WTC11 (cell line): ENCODE measurements at regions not wholly inside any gene's neighbourhood (a gene's known extent, or its start where the extent isn't known, plus 50 kb on each side); places are given as distances from the start of the nearest gene placed in this dataset.

Experiments used
- ATAC-seq: fragments of 200-7000 bp; cut with Tn5 transposase; 2 replicates; pipeline ENCODE4 v1.10.0; 2021; ENCODE audit warnings: mild to moderate bottlenecking, moderate library complexity
- CTCF ChIA-PET: fragments of 300-600 bp; sonication (Branson Sonifier 250); formaldehyde crosslinking; loops from one replicate; lab custom pipeline; 2021; ENCODE audit warnings: antibody characterized with exemption; lab: Charles Lee
- POLR2A ChIA-PET: fragments of 350-600 bp; sonication (Branson Sonifier 250); formaldehyde crosslinking; loops from one replicate; lab custom pipeline; 2021; ENCODE audit warnings: antibody characterized with exemption; lab: Charles Lee
- DNase-seq: peaks from one replicate; pipeline ENCODE4 v3.0.0; 2021; ENCODE audit warnings: low spot score
- H3K27ac Mint-ChIP-seq: 2 replicates; pipeline ENCODE4 v1.8.0; 2021; ENCODE audit warnings: mixed read lengths
- H3K27me3 Mint-ChIP-seq: 2 replicates; pipeline ENCODE4 v1.8.0; 2021; ENCODE audit warnings: low read depth, mild to moderate bottlenecking, moderate library complexity, mixed read lengths
- H3K36me3 Mint-ChIP-seq: 2 replicates; pipeline ENCODE4 v1.8.0; 2021; ENCODE audit warnings: mixed read lengths
- H3K4me1 Mint-ChIP-seq: 2 replicates; pipeline ENCODE4 v1.8.0; 2022; ENCODE audit warnings: mixed read lengths
- H3K4me3 Mint-ChIP-seq: 2 replicates; pipeline ENCODE4 v1.8.0; 2021; ENCODE audit warnings: mild to moderate bottlenecking, moderate library complexity, mixed read lengths
- H3K9me3 Mint-ChIP-seq: 2 replicates; pipeline ENCODE4 v1.8.0; 2021; ENCODE audit warnings: mixed read lengths
- ATF1 ChIP-seq: sonication (generic); formaldehyde crosslinking; IDR thresholded peaks from 2 replicates; pipeline ENCODE4 v1.8.1; 2023; ENCODE audit warnings: mild to moderate bottlenecking, moderate library complexity, missing genetic modification reagents
- CDX4 ChIP-seq: fragments of 250-450 bp; sonication (Bioruptor Pico); IDR thresholded peaks from 2 replicates; pipeline ENCODE4 v1.9.0; 2021; ENCODE audit warnings: moderate library complexity, mild to moderate bottlenecking, inconsistent platforms, borderline replicate concordance
- E2F5 ChIP-seq: sonication (generic); formaldehyde crosslinking; IDR thresholded peaks from 2 replicates; pipeline ENCODE4 v1.8.1; 2022; ENCODE audit warnings: mild to moderate bottlenecking, moderate library complexity, missing genetic modification reagents
- ETV6 ChIP-seq: sonication (generic); formaldehyde crosslinking; IDR thresholded peaks from 2 replicates; pipeline ENCODE4 v1.8.1; 2022; ENCODE audit warnings: mild to moderate bottlenecking, missing genetic modification reagents
- FOXJ3 ChIP-seq: sonication (generic); formaldehyde crosslinking; IDR thresholded peaks from 2 replicates; pipeline ENCODE4 v1.9.0; 2021; ENCODE audit warnings: missing genetic modification reagents, mild to moderate bottlenecking, borderline replicate concordance
- FOXK1 ChIP-seq: sonication (generic); formaldehyde crosslinking; IDR thresholded peaks from 2 replicates; pipeline ENCODE4 v1.8.0; 2022; ENCODE audit warnings: mild to moderate bottlenecking, moderate library complexity, missing genetic modification reagents
- FOXP1 ChIP-seq: sonication (generic); formaldehyde crosslinking; IDR thresholded peaks from 2 replicates; pipeline ENCODE4 v1.8.0; 2022; ENCODE audit warnings: missing genetic modification reagents, mild to moderate bottlenecking, moderate library complexity, borderline replicate concordance
- GRHL2 ChIP-seq: fragments of 250-450 bp; sonication (Bioruptor Pico); IDR thresholded peaks from 2 replicates; pipeline ENCODE4 v1.8.0; 2022; ENCODE audit warnings: mild to moderate bottlenecking, moderate library complexity; ENCODE audit not compliant: insufficient replicate concordance, severe bottlenecking
- HMGA2 ChIP-seq: fragments of 250-450 bp; sonication (Bioruptor Pico); IDR thresholded peaks from 2 replicates; pipeline ENCODE4 v1.4.0; 2021; ENCODE audit warnings: mild to moderate bottlenecking, moderate library complexity
- KAT7 ChIP-seq: sonication (generic); formaldehyde crosslinking; IDR thresholded peaks from 2 replicates; pipeline ENCODE4 v1.8.1; 2023; ENCODE audit warnings: missing genetic modification reagents, mild to moderate bottlenecking, borderline replicate concordance
- MXD4 ChIP-seq: fragments of 250-450 bp; sonication (Bioruptor Pico); IDR thresholded peaks from 2 replicates; pipeline ENCODE4 v1.8.0; 2021; ENCODE audit warnings: mild to moderate bottlenecking, moderate library complexity, borderline replicate concordance
- NFYB ChIP-seq: sonication (generic); formaldehyde crosslinking; conservative IDR thresholded peaks from 2 replicates; pipeline ENCODE4 v1.8.0; 2022; ENCODE audit warnings: low read depth, missing genetic modification reagents
- TCF7 ChIP-seq: sonication (generic); formaldehyde crosslinking; IDR thresholded peaks from 2 replicates; pipeline ENCODE4 v1.8.0; 2022; ENCODE audit warnings: mild to moderate bottlenecking, low read depth, missing genetic modification reagents, moderate library complexity
- ZNF232 ChIP-seq: sonication (generic); formaldehyde crosslinking; IDR thresholded peaks from 2 replicates; pipeline ENCODE4 v1.8.0; 2022; ENCODE audit warnings: mild to moderate bottlenecking, missing genetic modification reagents
- ZNF263 ChIP-seq: sonication (generic); formaldehyde crosslinking; IDR thresholded peaks from 2 replicates; pipeline ENCODE4 v1.8.1; 2022; ENCODE audit warnings: low read depth, mild to moderate bottlenecking, moderate library complexity, missing genetic modification reagents
- ZNF396 ChIP-seq: fragments of 250-450 bp; sonication (Bioruptor Pico); IDR thresholded peaks from 2 replicates; pipeline ENCODE4 v1.8.0; 2021; ENCODE audit warnings: mild to moderate bottlenecking, moderate library complexity, borderline replicate concordance
- ZNF512 ChIP-seq: sonication (generic); formaldehyde crosslinking; IDR thresholded peaks from 2 replicates; pipeline ENCODE4 v1.8.1; 2022; ENCODE audit warnings: missing genetic modification reagents, borderline replicate concordance
- TF ChIP-seq, protein P1 (sequence below): fragments of 250-450 bp; sonication (Bioruptor Pico); IDR thresholded peaks from 2 replicates; pipeline ENCODE4 v2.1.2; 2022; ENCODE audit warnings: mild to moderate bottlenecking, moderate library complexity
- TF ChIP-seq, protein P2 (sequence below): fragments of 250-450 bp; sonication (Bioruptor Pico); IDR thresholded peaks from 2 replicates; pipeline ENCODE4 v1.9.0; 2021; ENCODE audit warnings: mild to moderate bottlenecking
- TF ChIP-seq, protein P3 (sequence below): sonication (generic); formaldehyde crosslinking; IDR thresholded peaks from 2 replicates; pipeline ENCODE4 v1.8.0; 2022; ENCODE audit warnings: mild to moderate bottlenecking, missing genetic modification reagents
- TF ChIP-seq, protein P4 (sequence below): sonication (generic); formaldehyde crosslinking; IDR thresholded peaks from 2 replicates; pipeline ENCODE4 v1.8.0; 2022; ENCODE audit warnings: missing genetic modification reagents
- TF ChIP-seq, protein P5 (sequence below): sonication (generic); formaldehyde crosslinking; IDR thresholded peaks from 2 replicates; pipeline ENCODE4 v1.8.1; 2023; ENCODE audit warnings: mild to moderate bottlenecking, missing genetic modification reagents, moderate library complexity

DNA sequence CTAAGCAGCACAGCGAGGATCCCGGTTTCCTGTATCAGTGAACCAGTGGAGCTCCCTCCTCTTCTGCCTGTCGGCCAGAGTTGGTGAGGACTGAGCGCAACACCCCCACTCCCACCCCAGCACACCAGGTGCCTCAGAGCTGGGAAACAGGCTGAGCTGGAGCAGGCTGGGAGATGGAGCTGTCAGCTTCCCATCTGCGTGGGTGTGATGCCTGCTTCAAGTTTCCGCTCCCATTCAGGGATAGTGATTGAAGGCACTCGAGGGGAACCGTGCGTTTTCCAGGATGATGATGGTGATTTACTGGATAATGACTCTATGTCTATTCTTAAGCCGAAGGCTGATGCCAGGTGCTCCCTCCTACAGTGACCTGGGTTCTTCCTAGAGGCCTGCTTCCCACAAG is 144.5 kb downstream of the TMEM132E start (continued):
- TF ChIP-seq, protein P1, sequence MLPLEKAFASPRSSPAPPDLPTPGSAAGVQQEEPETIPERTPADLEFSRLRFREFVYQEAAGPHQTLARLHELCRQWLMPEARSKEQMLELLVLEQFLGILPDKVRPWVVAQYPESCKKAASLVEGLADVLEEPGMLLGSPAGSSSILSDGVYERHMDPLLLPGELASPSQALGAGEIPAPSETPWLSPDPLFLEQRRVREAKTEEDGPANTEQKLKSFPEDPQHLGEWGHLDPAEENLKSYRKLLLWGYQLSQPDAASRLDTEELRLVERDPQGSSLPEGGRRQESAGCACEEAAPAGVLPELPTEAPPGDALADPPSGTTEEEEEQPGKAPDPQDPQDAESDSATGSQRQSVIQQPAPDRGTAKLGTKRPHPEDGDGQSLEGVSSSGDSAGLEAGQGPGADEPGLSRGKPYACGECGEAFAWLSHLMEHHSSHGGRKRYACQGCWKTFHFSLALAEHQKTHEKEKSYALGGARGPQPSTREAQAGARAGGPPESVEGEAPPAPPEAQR (CRISPR knock-in tag), result no peak

- Mint-ChIP-seq H3K9me3 (no peaks in the 10 kb centered on the region), H3K27me3 (no peaks in the 10 kb centered on the region; the same call in 1 of the 2 replicates), H3K4me1 (no peaks in the 10 kb centered on the region), H3K4me3 (no peak overlapping the region), H3K27ac (no peak overlapping the region), H3K36me3 (no peaks in the 10 kb centered on the region)
- ChIA-PET POLR2A (no interaction called here), CTCF (no interaction called here)
- no peak for ATAC-seq
- DNase-seq, result no peak
- no peak for TF ChIP-seq GRHL2 (CRISPR knock-in tag)
- no peak for TF ChIP-seq ZNF512 (CRISPR knock-in tag)
- TF ChIP-seq, protein P2, sequence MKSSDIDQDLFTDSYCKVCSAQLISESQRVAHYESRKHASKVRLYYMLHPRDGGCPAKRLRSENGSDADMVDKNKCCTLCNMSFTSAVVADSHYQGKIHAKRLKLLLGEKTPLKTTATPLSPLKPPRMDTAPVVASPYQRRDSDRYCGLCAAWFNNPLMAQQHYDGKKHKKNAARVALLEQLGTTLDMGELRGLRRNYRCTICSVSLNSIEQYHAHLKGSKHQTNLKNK (CRISPR knock-in tag), result no peak
- no peak for TF ChIP-seq NFYB (CRISPR knock-in tag)
- no peak for TF ChIP-seq ZNF263 (CRISPR knock-in tag)
- no peak for TF ChIP-seq ZNF396
- TF ChIP-seq ETV6, result no peak
- TF ChIP-seq, protein P3, sequence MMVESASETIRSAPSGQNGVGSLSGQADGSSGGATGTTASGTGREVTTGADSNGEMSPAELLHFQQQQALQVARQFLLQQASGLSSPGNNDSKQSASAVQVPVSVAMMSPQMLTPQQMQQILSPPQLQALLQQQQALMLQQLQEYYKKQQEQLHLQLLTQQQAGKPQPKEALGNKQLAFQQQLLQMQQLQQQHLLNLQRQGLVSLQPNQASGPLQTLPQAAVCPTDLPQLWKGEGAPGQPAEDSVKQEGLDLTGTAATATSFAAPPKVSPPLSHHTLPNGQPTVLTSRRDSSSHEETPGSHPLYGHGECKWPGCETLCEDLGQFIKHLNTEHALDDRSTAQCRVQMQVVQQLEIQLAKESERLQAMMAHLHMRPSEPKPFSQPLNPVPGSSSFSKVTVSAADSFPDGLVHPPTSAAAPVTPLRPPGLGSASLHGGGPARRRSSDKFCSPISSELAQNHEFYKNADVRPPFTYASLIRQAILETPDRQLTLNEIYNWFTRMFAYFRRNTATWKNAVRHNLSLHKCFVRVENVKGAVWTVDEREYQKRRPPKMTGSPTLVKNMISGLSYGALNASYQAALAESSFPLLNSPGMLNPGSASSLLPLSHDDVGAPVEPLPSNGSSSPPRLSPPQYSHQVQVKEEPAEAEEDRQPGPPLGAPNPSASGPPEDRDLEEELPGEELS (CRISPR knock-in tag), result no peak
- TF ChIP-seq, protein P4, sequence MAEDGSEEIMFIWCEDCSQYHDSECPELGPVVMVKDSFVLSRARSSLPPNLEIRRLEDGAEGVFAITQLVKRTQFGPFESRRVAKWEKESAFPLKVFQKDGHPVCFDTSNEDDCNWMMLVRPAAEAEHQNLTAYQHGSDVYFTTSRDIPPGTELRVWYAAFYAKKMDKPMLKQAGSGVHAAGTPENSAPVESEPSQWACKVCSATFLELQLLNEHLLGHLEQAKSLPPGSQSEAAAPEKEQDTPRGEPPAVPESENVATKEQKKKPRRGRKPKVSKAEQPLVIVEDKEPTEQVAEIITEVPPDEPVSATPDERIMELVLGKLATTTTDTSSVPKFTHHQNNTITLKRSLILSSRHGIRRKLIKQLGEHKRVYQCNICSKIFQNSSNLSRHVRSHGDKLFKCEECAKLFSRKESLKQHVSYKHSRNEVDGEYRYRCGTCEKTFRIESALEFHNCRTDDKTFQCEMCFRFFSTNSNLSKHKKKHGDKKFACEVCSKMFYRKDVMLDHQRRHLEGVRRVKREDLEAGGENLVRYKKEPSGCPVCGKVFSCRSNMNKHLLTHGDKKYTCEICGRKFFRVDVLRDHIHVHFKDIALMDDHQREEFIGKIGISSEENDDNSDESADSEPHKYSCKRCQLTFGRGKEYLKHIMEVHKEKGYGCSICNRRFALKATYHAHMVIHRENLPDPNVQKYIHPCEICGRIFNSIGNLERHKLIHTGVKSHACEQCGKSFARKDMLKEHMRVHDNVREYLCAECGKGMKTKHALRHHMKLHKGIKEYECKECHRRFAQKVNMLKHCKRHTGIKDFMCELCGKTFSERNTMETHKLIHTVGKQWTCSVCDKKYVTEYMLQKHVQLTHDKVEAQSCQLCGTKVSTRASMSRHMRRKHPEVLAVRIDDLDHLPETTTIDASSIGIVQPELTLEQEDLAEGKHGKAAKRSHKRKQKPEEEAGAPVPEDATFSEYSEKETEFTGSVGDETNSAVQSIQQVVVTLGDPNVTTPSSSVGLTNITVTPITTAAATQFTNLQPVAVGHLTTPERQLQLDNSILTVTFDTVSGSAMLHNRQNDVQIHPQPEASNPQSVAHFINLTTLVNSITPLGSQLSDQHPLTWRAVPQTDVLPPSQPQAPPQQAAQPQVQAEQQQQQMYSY (CRISPR knock-in tag), result no peak
- TF ChIP-seq ZNF232 (CRISPR knock-in tag), result no peak
- no peak for TF ChIP-seq E2F5 (CRISPR knock-in tag)
- no peak for TF ChIP-seq ATF1
These were observed 141.9 kb downstream of the TMEM132E start for GRCh38 chr17:34721326-34721725.

GRCh38 chr17:34720760-34721159 is 141.4 kb downstream of the TMEM132E start:
- no peak overlapping the region for H3K4me3 Mint-ChIP-seq
- no peak for DNase-seq
- POLR2A ChIA-PET, result no interaction called here
- no peaks in the 10 kb centered on the region; the same call in 1 of the 2 replicates for H3K27me3 Mint-ChIP-seq
- no peaks in the 10 kb centered on the region for H3K9me3 Mint-ChIP-seq
- H3K27ac Mint-ChIP-seq, result no peak overlapping the region
- CTCF ChIA-PET, result interaction anchor here (1.2 kb wide), 1 partner anchor 83 kb away, joined by 3 read pairs; no protein-coding TSS in a partner anchor
- H3K36me3 Mint-ChIP-seq, result no peaks in the 10 kb centered on the region
- no peak for ATAC-seq
- no peaks in the 10 kb centered on the region for H3K4me1 Mint-ChIP-seq
- TF ChIP-seq, protein P5, sequence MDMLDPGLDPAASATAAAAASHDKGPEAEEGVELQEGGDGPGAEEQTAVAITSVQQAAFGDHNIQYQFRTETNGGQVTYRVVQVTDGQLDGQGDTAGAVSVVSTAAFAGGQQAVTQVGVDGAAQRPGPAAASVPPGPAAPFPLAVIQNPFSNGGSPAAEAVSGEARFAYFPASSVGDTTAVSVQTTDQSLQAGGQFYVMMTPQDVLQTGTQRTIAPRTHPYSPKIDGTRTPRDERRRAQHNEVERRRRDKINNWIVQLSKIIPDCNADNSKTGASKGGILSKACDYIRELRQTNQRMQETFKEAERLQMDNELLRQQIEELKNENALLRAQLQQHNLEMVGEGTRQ (CRISPR knock-in tag), result no peak
- TF ChIP-seq FOXP1 (CRISPR knock-in tag) (no peak), FOXJ3 (CRISPR knock-in tag) (no peak), HMGA2 (CRISPR knock-in tag) (no peak), MXD4 (CRISPR knock-in tag) (no peak), ZNF263 (CRISPR knock-in tag) (no peak), KAT7 (CRISPR knock-in tag) (no peak), FOXK1 (CRISPR knock-in tag) (no peak), CDX4 (no peak), TCF7 (CRISPR knock-in tag) (no peak), ATF1 (no peak)
